Astrocyte (in vitro differentiated cells and primary cell): ENCODE measurements at regions not wholly inside any gene's neighbourhood (a gene's known extent, or its start where the extent isn't known, plus 50 kb on each side); places are given as distances from the start of the nearest gene placed in this dataset.

Experiments
- DNase-seq: peaks from one replicate; pipeline ENCODE4 v3.0.0-alpha.2; 2010; ENCODE audit warnings: low read depth
- FAIRE-seq: peaks from 2 replicates; lab custom pipeline; 2011; peaks lifted over from hg19 to GRCh38; lab: Jason Lieb, UNC
- H2AFZ ChIP-seq: 2 replicates; pipeline ENCODE4 v1.6.0; 2012; ENCODE audit warnings: low read depth, low read length, inconsistent platforms
- H3K27ac ChIP-seq: 2 replicates; pipeline ENCODE4 v1.5.1; 2011; ENCODE audit warnings: low read depth, low read length, inconsistent platforms
- H3K27me3 ChIP-seq: 2 replicates; pipeline ENCODE4 v1.6.0; 2011; ENCODE audit warnings: low read length, inconsistent platforms; ENCODE audit not compliant: insufficient read depth
- H3K36me3 ChIP-seq: 2 replicates; pipeline ENCODE4 v1.5.1; 2011; ENCODE audit warnings: low read length, inconsistent platforms; ENCODE audit not compliant: insufficient read depth
- H3K4me1 ChIP-seq: 2 replicates; pipeline ENCODE4 v1.5.1; 2011; ENCODE audit warnings: low read length, inconsistent platforms; ENCODE audit not compliant: insufficient read depth
- H3K4me2 ChIP-seq: 2 replicates; pipeline ENCODE4 v1.6.0; 2012; ENCODE audit warnings: low read length, inconsistent platforms
- H3K4me3 ChIP-seq: 2 replicates; pipeline ENCODE4 v1.5.1; 2011; ENCODE audit warnings: low read depth, mild to moderate bottlenecking, low read length, inconsistent platforms; ENCODE audit not compliant: insufficient read depth
- H3K79me2 ChIP-seq: 2 replicates; pipeline ENCODE4 v1.6.0; 2012; ENCODE audit warnings: mild to moderate bottlenecking, low read length, inconsistent platforms; ENCODE audit not compliant: insufficient read depth
- H3K9ac ChIP-seq: 2 replicates; pipeline ENCODE4 v1.6.0; 2012; ENCODE audit warnings: mild to moderate bottlenecking, low read length, inconsistent platforms
- H3K9me3 ChIP-seq: 2 replicates; pipeline ENCODE4 v1.5.1; 2012; ENCODE audit warnings: low read depth, mild to moderate bottlenecking, low read length, inconsistent platforms; ENCODE audit not compliant: insufficient read depth
- H4K20me1 ChIP-seq: 2 replicates; pipeline ENCODE4 v1.6.0; 2012; ENCODE audit warnings: low read length, inconsistent platforms; ENCODE audit not compliant: insufficient read depth
- H3K27ac Mint-ChIP-seq: one replicate; pipeline ENCODE4 v1.8.0; 2021; ENCODE audit warnings: mild to moderate bottlenecking, mixed read lengths; ENCODE audit not compliant: unreplicated experiment
- H3K27me3 Mint-ChIP-seq: one replicate; pipeline ENCODE4 v1.8.0; 2021; ENCODE audit warnings: low read depth, mixed read lengths; ENCODE audit not compliant: unreplicated experiment
- H3K36me3 Mint-ChIP-seq: one replicate; pipeline ENCODE4 v1.8.0; 2021; ENCODE audit warnings: low read depth, mixed read lengths; ENCODE audit not compliant: unreplicated experiment
- H3K4me1 Mint-ChIP-seq: one replicate; pipeline ENCODE4 v1.8.0; 2021; ENCODE audit warnings: low read depth, mixed read lengths; ENCODE audit not compliant: unreplicated experiment
- H3K4me3 Mint-ChIP-seq: one replicate; pipeline ENCODE4 v1.8.0; 2021; ENCODE audit warnings: mild to moderate bottlenecking, moderate library complexity, mixed read lengths; ENCODE audit not compliant: unreplicated experiment
- H3K9me3 Mint-ChIP-seq: one replicate; pipeline ENCODE4 v1.8.0; 2021; ENCODE audit warnings: mild to moderate bottlenecking, mixed read lengths; ENCODE audit not compliant: unreplicated experiment
- CTCF ChIP-seq: IDR thresholded peaks from 2 replicates; pipeline ENCODE4 v1.5.1; 2011; ENCODE audit warnings: low read depth, mild to moderate bottlenecking, inconsistent platforms, low read length, moderate library complexity; ENCODE audit not compliant: insufficient read depth
- EZH2 ChIP-seq: IDR thresholded peaks from 2 replicates; pipeline ENCODE4 v1.6.1; 2012; ENCODE audit warnings: mild to moderate bottlenecking, low read length, inconsistent platforms; ENCODE audit not compliant: insufficient read depth

DNA sequence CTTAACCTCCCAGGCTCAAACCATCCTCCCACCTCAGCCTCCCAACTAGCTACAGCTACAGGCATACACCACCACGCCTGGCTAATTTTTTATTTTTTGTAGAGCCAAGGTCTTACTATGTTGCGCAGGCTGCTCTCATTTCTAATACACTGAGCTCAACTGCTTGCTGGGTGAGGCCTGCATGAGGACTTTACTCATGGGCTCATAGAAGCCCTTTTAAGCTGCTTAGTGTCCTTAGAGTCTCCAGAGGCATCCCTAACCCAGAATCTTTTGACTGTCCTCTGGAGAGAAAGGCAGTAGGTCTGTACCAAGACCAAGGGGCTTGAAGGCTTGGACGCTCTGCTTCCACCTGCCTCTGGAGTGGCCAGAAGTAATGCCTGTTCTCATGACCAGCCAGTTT, 141.6 kb downstream of the TM9SF2 start:
- Mint-ChIP-seq H3K27ac (no peak overlapping the region), H3K27me3 (peaks cover 2% of the 10 kb centered on the region), H3K4me1 (peaks cover 6% of the 10 kb centered on the region), H3K4me3 (no peak overlapping the region), H3K9me3 (no peaks in the 10 kb centered on the region), H3K36me3 (no peaks in the 10 kb centered on the region)
- H4K20me1 ChIP-seq = no peaks in the 10 kb centered on the region
- no peak overlapping the region for H2AFZ ChIP-seq
- no peak overlapping the region for H3K4me3 ChIP-seq
- no peaks in the 10 kb centered on the region for H3K4me1 ChIP-seq
- H3K9me3 ChIP-seq = no peaks in the 10 kb centered on the region
- TF ChIP-seq CTCF (no peak), EZH2 (no peak)
- no peak for DNase-seq
- no peak for FAIRE-seq
- H3K36me3 ChIP-seq = no peaks in the 10 kb centered on the region
- H3K27me3 ChIP-seq = no peaks in the 10 kb centered on the region
- no peak overlapping the region for H3K9ac ChIP-seq
- H3K79me2 ChIP-seq = no peaks in the 10 kb centered on the region
- no peak overlapping the region for H3K4me2 ChIP-seq
- no peak overlapping the region for H3K27ac ChIP-seq

- no peaks in the 10 kb centered on the region for H3K4me1 ChIP-seq
- FAIRE-seq (no peak), DNase-seq (no peak)
- no peaks in the 10 kb centered on the region for H3K9me3 ChIP-seq
- no peak overlapping the region for H3K9ac ChIP-seq
- Mint-ChIP-seq H3K36me3 (no peaks in the 10 kb centered on the region), H3K4me3 (no peak overlapping the region), H3K4me1 (peaks cover 6% of the 10 kb centered on the region), H3K27ac (no peak overlapping the region), H3K27me3 (peaks cover 2% of the 10 kb centered on the region), H3K9me3 (no peaks in the 10 kb centered on the region)
- no peaks in the 10 kb centered on the region for H3K27me3 ChIP-seq
- no peak overlapping the region for H3K27ac ChIP-seq
- no peaks in the 10 kb centered on the region for H3K36me3 ChIP-seq
- no peak overlapping the region for H3K4me3 ChIP-seq
- H4K20me1 ChIP-seq = no peaks in the 10 kb centered on the region
- no peak overlapping the region for H3K4me2 ChIP-seq
- TF ChIP-seq CTCF = no peak
- no peak for TF ChIP-seq EZH2
- no peak overlapping the region for H2AFZ ChIP-seq
- H3K79me2 ChIP-seq = no peaks in the 10 kb centered on the region
Measured at GRCh38 chr13:99642006-99642405, 140.7 kb downstream of the TM9SF2 start.

GRCh38 chr13:99640260-99640659, 139.0 kb downstream of the TM9SF2 start:
- Histone ChIP-seq H3K9me3 (no peaks in the 10 kb centered on the region), H3K36me3 (no peaks in the 10 kb centered on the region), H3K4me3 (no peak overlapping the region), H2AFZ (peak overlapping the region; percentile 20), H3K9ac (no peak overlapping the region), H3K4me2 (no peak overlapping the region), H3K27me3 (peaks cover 3% of the 10 kb centered on the region), H4K20me1 (no peaks in the 10 kb centered on the region), H3K27ac (no peak overlapping the region), H3K79me2 (no peaks in the 10 kb centered on the region), H3K4me1 (no peaks in the 10 kb centered on the region)
- Mint-ChIP-seq H3K4me1 (peaks cover 4% of the 10 kb centered on the region), H3K4me3 (no peak overlapping the region), H3K36me3 (no peaks in the 10 kb centered on the region), H3K27ac (no peak overlapping the region), H3K27me3 (peaks cover 2% of the 10 kb centered on the region), H3K9me3 (no peaks in the 10 kb centered on the region)
- TF ChIP-seq CTCF (no peak), EZH2 (no peak)
- FAIRE-seq (no peak), DNase-seq (no peak)
